ENCODE measurements at regions not wholly inside any gene's neighbourhood (a gene's known extent, or its start where the extent isn't known, plus 50 kb on each side); places are given as distances from the start of the nearest gene placed in this dataset.

GRCh38 chr12:125518074-125518473, 452.8 kb downstream of the AACS start:
- H3K4me1 ChIP-seq = no peaks in the 10 kb centered on the region
- TF ChIP-seq POLR2A (IDR thresholded peaks at IDR 0.05) = no peak
- TF ChIP-seq, protein P1, sequence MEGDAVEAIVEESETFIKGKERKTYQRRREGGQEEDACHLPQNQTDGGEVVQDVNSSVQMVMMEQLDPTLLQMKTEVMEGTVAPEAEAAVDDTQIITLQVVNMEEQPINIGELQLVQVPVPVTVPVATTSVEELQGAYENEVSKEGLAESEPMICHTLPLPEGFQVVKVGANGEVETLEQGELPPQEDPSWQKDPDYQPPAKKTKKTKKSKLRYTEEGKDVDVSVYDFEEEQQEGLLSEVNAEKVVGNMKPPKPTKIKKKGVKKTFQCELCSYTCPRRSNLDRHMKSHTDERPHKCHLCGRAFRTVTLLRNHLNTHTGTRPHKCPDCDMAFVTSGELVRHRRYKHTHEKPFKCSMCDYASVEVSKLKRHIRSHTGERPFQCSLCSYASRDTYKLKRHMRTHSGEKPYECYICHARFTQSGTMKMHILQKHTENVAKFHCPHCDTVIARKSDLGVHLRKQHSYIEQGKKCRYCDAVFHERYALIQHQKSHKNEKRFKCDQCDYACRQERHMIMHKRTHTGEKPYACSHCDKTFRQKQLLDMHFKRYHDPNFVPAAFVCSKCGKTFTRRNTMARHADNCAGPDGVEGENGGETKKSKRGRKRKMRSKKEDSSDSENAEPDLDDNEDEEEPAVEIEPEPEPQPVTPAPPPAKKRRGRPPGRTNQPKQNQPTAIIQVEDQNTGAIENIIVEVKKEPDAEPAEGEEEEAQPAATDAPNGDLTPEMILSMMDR (IDR thresholded peaks at IDR 0.05) = no peak
- H3K36me3 ChIP-seq = no peaks in the 10 kb centered on the region
- no peak overlapping the region for H3K4me3 ChIP-seq
- H3K9me3 ChIP-seq = peaks cover 0 to 7% (median 0%) of the 10 kb centered on the region in 3 donors
- DNase-seq = no peak
- intact Hi-C loops (cut with DNase I) = no loop called here
- H3K27me3 ChIP-seq = no peaks in the 10 kb centered on the region
- H3K27ac ChIP-seq = no peak overlapping the region
- 6 to 10% methylated on average over 1 of the region's 2 CpGs for WGBS, 2 donors

DNA sequence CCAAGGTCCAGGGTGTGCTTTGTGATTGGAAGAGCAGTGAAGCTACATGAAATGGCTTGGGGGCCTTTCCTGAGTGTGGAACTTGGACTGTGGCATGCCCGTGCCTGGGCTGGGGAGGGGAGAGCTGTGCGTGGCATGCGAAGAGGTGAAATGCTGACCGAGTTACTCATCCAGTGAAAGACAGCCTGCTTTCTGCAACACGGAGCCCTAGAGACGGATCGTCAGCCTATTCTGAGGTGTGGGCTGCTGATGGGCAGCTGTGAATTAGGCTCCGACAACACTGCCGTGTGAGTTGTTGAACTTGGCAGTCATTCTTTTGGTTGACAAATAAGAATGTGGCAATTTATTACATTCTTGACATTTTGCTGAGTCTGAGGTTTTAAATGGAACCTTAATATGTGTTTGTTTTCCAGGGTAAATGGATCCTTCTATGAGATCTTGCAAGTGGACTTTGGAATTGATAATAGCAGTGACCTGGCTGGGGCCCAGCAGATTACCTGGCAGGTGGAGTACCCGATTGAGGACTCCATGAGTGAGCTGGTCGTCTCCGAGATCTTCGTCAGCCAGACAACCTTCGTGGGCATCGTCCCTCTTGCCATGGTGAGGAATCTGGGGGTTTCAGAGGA, 453.9 kb downstream of the AACS start:
- Histone ChIP-seq H3K27ac (no peak overlapping the region), H3K27me3 (no peaks in the 10 kb centered on the region), H3K9me3 (peaks cover 0 to 8% (median 0%) of the 10 kb centered on the region in 3 donors), H3K4me3 (no peak overlapping the region), H3K4me1 (no peaks in the 10 kb centered on the region), H3K36me3 (no peaks in the 10 kb centered on the region)
- no peak for DNase-seq
- TF ChIP-seq, protein P1 (IDR thresholded peaks at IDR 0.05) = no peak
- TF ChIP-seq POLR2A (IDR thresholded peaks at IDR 0.05) = no peak
- intact Hi-C loops (cut with DNase I) = no loop called here
- WGBS, 2 donors = 74 to 76% methylated on average over 15 of the region's 15 CpGs

DNA sequence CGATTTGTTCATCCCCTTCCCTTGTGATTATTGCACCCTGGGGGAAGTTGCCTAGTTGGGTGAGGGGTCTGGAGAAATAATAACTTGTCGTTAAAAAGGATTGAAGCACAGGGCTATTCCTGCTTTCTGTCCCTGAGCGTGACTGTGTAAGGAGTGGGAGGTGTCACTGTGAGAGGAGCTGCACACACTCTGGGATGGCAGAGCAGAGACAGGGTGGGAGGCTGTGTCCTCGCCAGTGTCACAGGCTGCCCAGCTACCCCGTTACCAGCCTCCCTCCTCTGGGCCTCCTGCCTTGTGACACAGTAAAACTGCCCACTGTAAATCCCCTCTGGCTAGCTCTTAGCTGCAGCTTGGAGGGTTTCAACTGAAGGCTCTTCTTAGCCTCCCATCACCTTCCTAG, 460.6 kb downstream of the AACS start:
- WGBS, 2 donors = 83 to 84% methylated on average over 2 to 4 of the region's 5 CpGs
- Histone ChIP-seq H3K36me3 (no peaks in the 10 kb centered on the region), H3K9me3 (peaks cover 0 to 8% (median 0%) of the 10 kb centered on the region in 3 donors), H3K27me3 (no peaks in the 10 kb centered on the region), H3K4me3 (no peak overlapping the region), H3K4me1 (no peaks in the 10 kb centered on the region), H3K27ac (no peak overlapping the region)
- intact Hi-C loops (cut with DNase I) = no loop called here
- DNase-seq = no peak
- TF ChIP-seq, protein P1 (IDR thresholded peaks at IDR 0.05) = no peak
- no peak for TF ChIP-seq POLR2A (IDR thresholded peaks at IDR 0.05)

- Histone ChIP-seq H3K4me1 (peaks cover 0 to 1% (median 0%) of the 10 kb centered on the region in 3 donors), H3K36me3 (no peaks in the 10 kb centered on the region), H3K27me3 (peaks cover 0 to 8% (median 0%) of the 10 kb centered on the region in 4 donors), H3K9me3 (no peaks in the 10 kb centered on the region), H3K4me3 (no peak overlapping the region), H3K27ac (no peak overlapping the region)
- DNase-seq = no peak
- intact Hi-C loops (cut with DNase I) = no loop called here
- TF ChIP-seq, protein P1 (IDR thresholded peaks at IDR 0.05) = no peak
- no peak for TF ChIP-seq POLR2A (IDR thresholded peaks at IDR 0.05)
- WGBS, 2 donors = 83 to 84% methylated on average over 5 of the region's 5 CpGs
Observed at GRCh38 chr12:125528281-125528680, 463.0 kb downstream of the AACS start.

GRCh38 chr12:125530201-125530600, 465.0 kb downstream of the AACS start:
- 32 to 53% methylated on average over 4 of the region's 4 CpGs for WGBS, 2 donors

More at GRCh38 chr12:125530201-125530600, 465.0 kb downstream of the AACS start:
- intact Hi-C loops (cut with DNase I) = no loop called here
- Histone ChIP-seq H3K27me3 (peaks cover 0 to 19% (median 0%) of the 10 kb centered on the region in 4 donors), H3K27ac (no peak overlapping the region), H3K4me3 (no peak overlapping the region), H3K4me1 (peaks cover 0 to 7% (median 0%) of the 10 kb centered on the region in 3 donors), H3K36me3 (no peaks in the 10 kb centered on the region), H3K9me3 (no peaks in the 10 kb centered on the region)
- TF ChIP-seq POLR2A (IDR thresholded peaks at IDR 0.05) = no peak
- TF ChIP-seq, protein P1 (IDR thresholded peaks at IDR 0.05) = no peak
- no peak for DNase-seq
